Thoracic aorta (tissue), 2 donors: ENCODE measurements at regions not wholly inside any gene's neighbourhood (a gene's known extent, or its start where the extent isn't known, plus 50 kb on each side); places are given as distances from the start of the nearest gene placed in this dataset.

Source experiments
- ATAC-seq: fragments of 150-250 bp; one replicate; pipeline ENCODE4 v1.8.0; 2017; ENCODE audit warnings: low read depth; ENCODE audit not compliant: insufficient number of reproducible peaks, low FRiP score
- DNase-seq: peaks from one replicate; pipeline ENCODE4 v3.0.0-alpha.2; 2020; ENCODE audit warnings: low spot score
- H3K27ac ChIP-seq, 2 donors: fragments of 200-600 bp; sonication (generic); 1 replicate in 1 of 2; 2 replicates in 1 of 2; pipeline ENCODE4 v1.5.1; 2016; ENCODE audit warnings: mild to moderate bottlenecking in 2 of 2, moderate library complexity in 2 of 2
- H3K27me3 ChIP-seq: fragments of 200-600 bp; sonication (generic); replicated peaks from 2 replicates; pipeline ENCODE4 v1.6.0; 2016; ENCODE audit warnings: mild to moderate bottlenecking; ENCODE audit not compliant: insufficient read depth
- H3K36me3 ChIP-seq: fragments of 200-600 bp; sonication (generic); one replicate; pipeline ENCODE4 v1.5.1; 2016
- H3K4me1 ChIP-seq, 2 donors: fragments of 200-600 bp; sonication (generic); 1 replicate in 1 of 2; 2 replicates in 1 of 2; pipeline versions ENCODE4 v1.5.1 to v1.6.0; 2016; ENCODE audit warnings: low read depth in 2 of 2, mild to moderate bottlenecking in 1 of 2; ENCODE audit not compliant: control insufficient read depth in 1 of 2
- H3K4me3 ChIP-seq: fragments of 200-600 bp; sonication (generic); 2 replicates; pipeline ENCODE4 v1.5.1; 2016; ENCODE audit warnings: mild to moderate bottlenecking
- H3K9me3 ChIP-seq: fragments of 200-600 bp; sonication (generic); 2 replicates; pipeline ENCODE4 v1.5.1; 2016
- CTCF ChIP-seq: fragments of 200-600 bp; sonication (generic); IDR thresholded peaks from one replicate; pipeline ENCODE4 v1.5.1; 2019; ENCODE audit warnings: antibody characterized with exemption

GRCh38 chr13:104975272-104975671, 1560.2 kb downstream of the EFNB2 start:
- no peak overlapping the region for H3K4me3 ChIP-seq
- DNase-seq (no peak), ATAC-seq (no peak)
- no peaks in the 10 kb centered on the region for H3K36me3 ChIP-seq
- no peaks in the 10 kb centered on the region for H3K9me3 ChIP-seq
- no peak overlapping the region for H3K27ac ChIP-seq
- H3K4me1 ChIP-seq = no peaks in the 10 kb centered on the region
- no peaks in the 10 kb centered on the region for H3K27me3 ChIP-seq
- TF ChIP-seq CTCF = no peak

GRCh38 chr13:104968876-104969275, 1566.6 kb downstream of the EFNB2 start:
- Histone ChIP-seq H3K4me3 (no peak overlapping the region), H3K4me1 (no peaks in the 10 kb centered on the region), H3K36me3 (no peaks in the 10 kb centered on the region), H3K27me3 (no peaks in the 10 kb centered on the region), H3K27ac (no peak overlapping the region), H3K9me3 (no peaks in the 10 kb centered on the region)
- DNase-seq = no peak
- ATAC-seq = no peak
- TF ChIP-seq CTCF = no peak

- DNase-seq (no peak), ATAC-seq (no peak)
- no peaks in the 10 kb centered on the region for H3K27me3 ChIP-seq
- no peaks in the 10 kb centered on the region for H3K4me1 ChIP-seq
- H3K4me3 ChIP-seq = peak overlapping the region; percentile 52
- no peaks in the 10 kb centered on the region for H3K9me3 ChIP-seq
- no peaks in the 10 kb centered on the region for H3K36me3 ChIP-seq
- TF ChIP-seq CTCF = no peak
- H3K27ac ChIP-seq = no peak overlapping the region
These were observed 1567.4 kb downstream of the EFNB2 start for GRCh38 chr13:104967836-104968630.

GRCh38 chr13:104967376-104967775, 1568.1 kb downstream of the EFNB2 start:
- DNase-seq (no peak), ATAC-seq (no peak)
- H3K4me1 ChIP-seq = no peaks in the 10 kb centered on the region
- H3K36me3 ChIP-seq = no peaks in the 10 kb centered on the region
- no peaks in the 10 kb centered on the region for H3K27me3 ChIP-seq
- peak overlapping the region; percentile 52 for H3K4me3 ChIP-seq
- H3K27ac ChIP-seq = no peak overlapping the region
- TF ChIP-seq CTCF = no peak
- H3K9me3 ChIP-seq = no peaks in the 10 kb centered on the region

- Histone ChIP-seq H3K9me3 (no peaks in the 10 kb centered on the region), H3K36me3 (no peaks in the 10 kb centered on the region), H3K4me1 (no peaks in the 10 kb centered on the region), H3K27me3 (no peaks in the 10 kb centered on the region), H3K4me3 (no peak overlapping the region), H3K27ac (no peak overlapping the region)
- no peak for TF ChIP-seq CTCF
- no peak for ATAC-seq
- no peak for DNase-seq
These were observed 1573.1 kb downstream of the EFNB2 start for GRCh38 chr13:104962411-104962810.
